Neural cell (in vitro differentiated cells): ENCODE measurements at regions not wholly inside any gene's neighbourhood (a gene's known extent, or its start where the extent isn't known, plus 50 kb on each side); places are given as distances from the start of the nearest gene placed in this dataset.

Experiments used
- CTCF ChIP-seq: fragments of 450-650 bp; IDR thresholded peaks from 2 replicates; pipeline ENCODE4 v1.5.1; 2014; ENCODE audit warnings: antibody characterized with exemption, mild to moderate bottlenecking, moderate library complexity; ENCODE audit not compliant: poor library complexity, severe bottlenecking
- EP300 ChIP-seq: fragments of 450-650 bp; conservative IDR thresholded peaks from 2 replicates; pipeline ENCODE4 v1.6.1; 2014; ENCODE audit warnings: antibody characterized with exemption, mild to moderate bottlenecking, moderate library complexity; ENCODE audit not compliant: poor library complexity, severe bottlenecking
- EZH2 ChIP-seq: fragments of 200-600, 300-800 bp; shearing (Covaris generic), sonication (generic); IDR thresholded peaks from 2 replicates; pipeline ENCODE4 v1.6.1; 2014; ENCODE audit warnings: antibody characterized with exemption, low read length, borderline replicate concordance, mild to moderate bottlenecking; ENCODE audit not compliant: insufficient read depth, poor library complexity, severe bottlenecking
- POLR2AphosphoS5 ChIP-seq: IDR thresholded peaks from 2 replicates; pipeline ENCODE4 v1.6.1; 2012
- REST ChIP-seq: IDR thresholded peaks from 2 replicates; pipeline ENCODE4 v1.6.1; 2012; ENCODE audit warnings: borderline replicate concordance
- SMC3 ChIP-seq: fragments of 450-650 bp; conservative IDR thresholded peaks from 2 replicates; pipeline ENCODE4 v1.6.1; 2014; ENCODE audit warnings: antibody characterized with exemption, mild to moderate bottlenecking, moderate library complexity; ENCODE audit not compliant: poor library complexity

GRCh38 chr5:158430166-158430797 is 571.3 kb upstream of the CLINT1 start:
- no peak for TF ChIP-seq CTCF
- TF ChIP-seq POLR2AphosphoS5: no peak
- TF ChIP-seq EZH2: no peak
- no peak for TF ChIP-seq REST
- no peak for TF ChIP-seq EP300
- no peak for TF ChIP-seq SMC3
